Endothelial cell of hepatic sinusoid (primary cell): ENCODE measurements at regions not wholly inside any gene's neighbourhood (a gene's known extent, or its start where the extent isn't known, plus 50 kb on each side); places are given as distances from the start of the nearest gene placed in this dataset.

Experiments used
- in situ Hi-C: cut with HindIII; loops from 2 replicates; pipeline ENCODE4 v1.10.0; 2017; ENCODE audit warnings: low sequenced_read_pairs

GRCh38 chr6:134515986-134516385 lies 198.1 kb upstream of the SGK1 start:
- in situ Hi-C loops, result no loop called here

- in situ Hi-C loops, result no loop called here
These were observed 195.1 kb upstream of the SGK1 start for GRCh38 chr6:134512981-134513391.

GRCh38 chr6:134511984-134512683 lies 194.2 kb upstream of the SGK1 start:
- in situ Hi-C loops, result no loop called here

GRCh38 chr6:134510920-134511319 lies 193.0 kb upstream of the SGK1 start:
- in situ Hi-C loops, result no loop called here

- in situ Hi-C loops, result no loop called here
These were observed 192.2 kb upstream of the SGK1 start for GRCh38 chr6:134510142-134510541.

- in situ Hi-C loops, result no loop called here
These were observed 191.1 kb upstream of the SGK1 start for GRCh38 chr6:134508862-134509498.

- in situ Hi-C loops, result no loop called here
These were observed 188.2 kb upstream of the SGK1 start for GRCh38 chr6:134506162-134506561.

GRCh38 chr6:134503585-134504281 lies 185.8 kb upstream of the SGK1 start:
- in situ Hi-C loops, result no loop called here

- in situ Hi-C loops, result no loop called here
These were observed 185.0 kb upstream of the SGK1 start for GRCh38 chr6:134502614-134503549.

- in situ Hi-C loops, result no loop called here
These were observed 178.0 kb upstream of the SGK1 start for GRCh38 chr6:134495890-134496248.

GRCh38 chr6:134495203-134495889 lies 177.4 kb upstream of the SGK1 start:
- in situ Hi-C loops, result no loop called here

GRCh38 chr6:134493789-134494188 lies 175.9 kb upstream of the SGK1 start:
- in situ Hi-C loops, result no loop called here

GRCh38 chr6:134491477-134491876 lies 173.6 kb upstream of the SGK1 start:
- in situ Hi-C loops, result no loop called here

GRCh38 chr6:134482593-134483270 lies 164.8 kb upstream of the SGK1 start:
- in situ Hi-C loops, result no loop called here

GRCh38 chr6:134481966-134482365 lies 164.1 kb upstream of the SGK1 start:
- in situ Hi-C loops, result no loop called here

GRCh38 chr6:134480593-134480992 lies 162.7 kb upstream of the SGK1 start:
- in situ Hi-C loops, result no loop called here

GRCh38 chr6:134478764-134479399 lies 161.0 kb upstream of the SGK1 start:
- in situ Hi-C loops, result no loop called here

GRCh38 chr6:134477991-134478635 lies 160.2 kb upstream of the SGK1 start:
- in situ Hi-C loops, result no loop called here

- in situ Hi-C loops, result no loop called here
These were observed 157.0 kb upstream of the SGK1 start for GRCh38 chr6:134474955-134475354.
